ENCODE measurements at regions not wholly inside any gene's neighbourhood (a gene's known extent, or its start where the extent isn't known, plus 50 kb on each side); places are given as distances from the start of the nearest gene placed in this dataset.
"Not testable (repeated sequence)": the region's sequence is repeated elsewhere in the genome, so short reads cannot be mapped to it uniquely, and the experiment has no call there.

DNA sequence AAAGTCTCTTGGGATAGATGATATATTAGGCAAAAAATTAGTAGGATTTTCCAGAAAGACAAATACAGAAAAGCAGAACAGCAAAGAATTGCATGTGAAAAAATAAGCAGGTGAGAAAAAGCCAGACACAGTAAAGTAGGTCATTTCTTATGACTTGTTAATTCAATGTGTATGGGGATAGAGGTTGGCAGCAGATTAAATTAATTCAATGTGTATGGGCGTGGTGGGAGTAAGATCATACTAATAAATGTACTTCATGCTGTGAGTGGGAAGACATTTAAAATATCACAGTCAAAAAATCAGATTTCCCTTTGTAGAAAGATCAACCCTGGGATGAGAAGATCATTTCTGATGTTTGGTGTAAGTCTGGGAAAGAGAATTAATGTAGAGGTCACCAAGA is 1146.4 kb upstream of the INTU start:
- Histone ChIP-seq H3K4me1 (ENCODE audit: insufficient read depth, low read length) (no peaks in the 10 kb centered on the region), H3K9me3 (ENCODE audit: control insufficient read depth, insufficient read depth, low read length) (no peaks in the 10 kb centered on the region), H3K36me3 (ENCODE audit: insufficient read depth, low read length) (no peaks in the 10 kb centered on the region), H3K9ac (ENCODE audit: low read depth, low read length) (no peak overlapping the region)

DNA sequence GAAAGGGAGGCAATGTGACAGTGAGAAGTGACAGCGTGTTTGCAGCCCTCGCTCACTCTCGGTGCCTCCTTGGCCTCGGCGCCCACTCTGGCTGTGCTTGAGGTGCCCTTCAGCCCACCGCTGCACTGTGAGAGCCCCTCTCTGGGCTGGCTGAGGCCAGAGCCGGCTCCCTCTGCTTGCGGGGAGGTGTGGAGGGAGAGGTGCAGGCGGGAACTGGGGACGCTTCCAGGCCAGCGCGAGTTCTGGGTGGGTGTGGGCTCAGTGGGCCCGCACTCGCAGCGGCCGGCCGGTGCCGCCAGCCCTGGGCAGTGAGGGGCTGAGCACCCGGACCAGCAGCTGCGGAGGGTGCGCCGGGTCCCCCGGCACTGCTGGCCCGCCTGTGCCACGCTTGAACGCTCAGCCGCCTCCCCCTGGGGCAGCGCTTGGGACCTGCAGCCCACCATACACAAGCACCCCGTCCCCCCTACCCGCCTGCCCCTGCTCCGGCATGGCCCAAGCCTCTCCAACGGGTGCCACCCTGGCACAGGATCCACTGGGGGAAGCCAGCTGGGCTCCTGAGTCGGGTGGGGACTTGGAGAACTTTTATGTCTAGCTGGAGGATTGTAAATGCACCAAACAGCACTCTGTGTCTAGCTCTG is 1142.8 kb upstream of the INTU start:
- Histone ChIP-seq H3K36me3 (ENCODE audit: insufficient read depth, low read length) (no peaks in the 10 kb centered on the region), H3K9me3 (ENCODE audit: control insufficient read depth, insufficient read depth, low read length) (no peaks in the 10 kb centered on the region), H3K9ac (ENCODE audit: low read depth, low read length) (no peak overlapping the region), H3K4me1 (ENCODE audit: insufficient read depth, low read length) (no peaks in the 10 kb centered on the region)

DNA sequence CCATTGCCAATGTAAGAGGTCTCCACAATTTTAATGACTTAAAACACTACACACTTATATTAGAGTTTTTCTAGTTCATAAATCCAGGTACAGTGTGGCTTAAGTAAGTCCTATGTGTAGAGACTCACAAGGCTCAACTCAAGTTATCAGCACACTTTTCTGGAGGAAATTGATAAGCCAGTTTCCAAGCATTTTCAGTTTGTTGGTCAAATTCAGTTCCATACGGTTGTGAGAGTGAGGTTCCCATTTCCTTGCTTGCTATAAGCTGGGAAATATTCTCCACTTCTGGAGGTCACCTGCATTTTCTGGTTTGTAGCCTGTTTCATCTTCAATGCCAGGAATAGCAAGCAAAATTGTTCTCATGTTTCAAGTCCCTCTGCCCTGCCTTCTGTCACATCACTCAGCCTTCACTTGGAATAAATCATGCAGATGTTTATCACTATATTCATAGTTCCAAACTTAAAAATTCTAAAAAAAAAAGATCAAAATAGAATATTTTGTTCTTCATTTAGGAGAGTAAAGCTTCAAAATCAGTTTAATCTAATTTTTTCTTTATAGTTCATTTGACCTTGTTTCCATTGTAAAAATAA is 1137.5 kb upstream of the INTU start:
- Histone ChIP-seq H3K9ac (ENCODE audit: low read depth, low read length) (no peak overlapping the region), H3K36me3 (ENCODE audit: insufficient read depth, low read length) (no peaks in the 10 kb centered on the region), H3K9me3 (ENCODE audit: control insufficient read depth, insufficient read depth, low read length) (no peaks in the 10 kb centered on the region), H3K4me1 (ENCODE audit: insufficient read depth, low read length) (no peaks in the 10 kb centered on the region)

DNA sequence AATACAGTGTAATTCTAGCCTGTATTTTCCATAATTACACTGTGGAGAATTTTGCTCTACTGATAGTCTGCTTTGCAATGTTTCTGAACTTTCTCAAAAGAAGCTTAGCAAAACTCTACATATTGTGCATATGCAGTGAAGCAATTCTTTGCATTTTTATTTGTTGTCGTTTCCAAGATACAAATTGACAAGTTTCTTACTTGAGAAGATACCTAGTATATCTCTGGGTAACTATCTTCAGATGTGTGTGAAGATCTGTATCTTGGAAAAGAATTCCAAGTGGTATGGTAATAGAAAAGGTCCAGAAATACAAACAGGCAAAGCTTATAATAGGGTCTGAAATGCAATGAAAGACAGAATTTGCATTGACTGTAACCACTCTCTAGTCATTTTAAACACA is 1119.8 kb upstream of the INTU start:
- Histone ChIP-seq H3K9ac (ENCODE audit: low read depth, low read length) (no peak overlapping the region), H3K9me3 (ENCODE audit: control insufficient read depth, insufficient read depth, low read length) (no peaks in the 10 kb centered on the region), H3K36me3 (ENCODE audit: insufficient read depth, low read length) (no peaks in the 10 kb centered on the region), H3K4me1 (ENCODE audit: insufficient read depth, low read length) (no peaks in the 10 kb centered on the region; the same call in 1 of the 2 replicates)

DNA sequence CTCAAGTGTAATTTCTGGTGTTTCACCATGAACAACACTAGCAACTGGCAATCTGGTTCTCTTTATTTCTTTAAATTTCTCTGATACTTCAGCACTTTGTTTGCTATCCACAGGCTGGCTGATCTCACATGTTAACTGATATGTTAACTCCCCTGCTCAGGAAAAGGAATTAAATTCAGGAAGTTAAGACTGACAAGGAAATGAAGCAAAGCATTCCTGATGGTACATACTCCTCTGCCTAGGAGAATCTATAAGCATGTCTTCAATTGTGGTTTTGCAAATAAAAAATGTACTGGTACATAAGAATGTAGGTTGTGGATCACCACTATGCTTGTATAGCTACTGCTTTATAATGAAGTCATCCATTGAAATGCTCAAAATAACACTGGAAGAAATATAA is 1119.2 kb upstream of the INTU start:
- Histone ChIP-seq H3K4me1 (ENCODE audit: insufficient read depth, low read length) (no peaks in the 10 kb centered on the region; the same call in 1 of the 2 replicates), H3K9ac (ENCODE audit: low read depth, low read length) (no peak overlapping the region), H3K9me3 (ENCODE audit: control insufficient read depth, insufficient read depth, low read length) (no peaks in the 10 kb centered on the region), H3K36me3 (ENCODE audit: insufficient read depth, low read length) (no peaks in the 10 kb centered on the region)

DNA sequence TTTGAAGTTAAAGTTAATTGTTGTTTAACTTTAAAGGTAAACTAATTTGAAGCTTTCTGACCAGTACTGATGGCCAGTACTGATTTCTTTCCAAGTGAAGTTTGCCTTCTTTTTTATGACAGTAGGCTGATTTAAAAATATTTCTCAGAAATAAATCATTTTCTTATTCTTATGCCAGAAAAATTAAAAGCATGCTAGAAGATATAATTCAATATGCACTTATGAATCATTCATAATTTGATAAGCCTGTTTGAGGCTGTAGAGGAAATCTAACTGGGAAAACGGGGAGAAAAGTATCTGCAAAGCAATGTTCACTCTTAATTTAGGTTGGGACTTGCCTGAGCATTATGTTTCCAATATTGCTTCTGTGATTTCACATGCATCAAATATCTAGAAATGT is 1112.0 kb upstream of the INTU start:
- Histone ChIP-seq H3K9me3 (ENCODE audit: control insufficient read depth, insufficient read depth, low read length) (no peaks in the 10 kb centered on the region), H3K36me3 (ENCODE audit: insufficient read depth, low read length) (no peaks in the 10 kb centered on the region), H3K4me1 (ENCODE audit: insufficient read depth, low read length) (no peaks in the 10 kb centered on the region), H3K9ac (ENCODE audit: low read depth, low read length) (no peak overlapping the region)

DNA sequence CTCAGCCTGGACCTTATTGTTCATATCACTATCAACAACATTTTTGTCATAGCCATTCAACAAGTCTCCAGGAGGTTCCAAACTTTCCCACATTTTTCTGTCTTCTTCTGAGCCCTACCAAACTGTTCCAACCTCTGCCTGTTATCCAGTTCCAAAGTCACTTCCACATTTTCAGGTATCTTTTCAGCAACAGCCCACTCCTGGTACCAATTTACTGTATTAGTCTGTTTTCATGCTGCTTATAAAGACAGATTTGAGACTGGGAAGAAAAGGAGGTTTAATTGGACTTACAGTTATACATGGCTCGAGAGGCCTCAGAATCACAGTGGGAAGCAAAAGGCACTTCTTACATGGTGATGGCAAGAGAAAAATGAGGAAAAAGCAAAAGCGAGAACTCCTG is 1107.4 kb upstream of the INTU start:
- H3K9me3 ChIP-seq (ENCODE audit: control insufficient read depth, insufficient read depth, low read length); H3K4me1 ChIP-seq (ENCODE audit: insufficient read depth, low read length); H3K36me3 ChIP-seq (ENCODE audit: insufficient read depth, low read length); H3K9ac ChIP-seq (ENCODE audit: low read depth, low read length): not testable (repeated sequence)

DNA sequence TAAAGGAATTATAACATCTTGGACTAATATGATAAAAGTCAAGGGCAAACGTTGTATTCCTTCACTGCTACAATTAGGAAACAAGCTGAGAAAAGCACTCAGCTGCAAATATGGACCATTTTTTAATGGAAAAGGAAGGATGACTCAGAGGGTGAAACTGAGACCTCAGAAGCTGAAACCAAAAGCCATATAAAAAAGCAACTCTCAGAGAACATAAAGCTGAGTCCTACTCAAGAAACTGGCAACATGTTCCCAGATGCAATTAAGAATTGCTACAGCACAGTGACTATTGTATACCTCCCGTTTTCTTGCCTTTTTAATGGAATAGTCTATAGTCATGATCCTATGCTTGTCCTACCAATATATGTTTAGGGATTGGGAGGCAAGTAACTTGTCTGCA is 1106.4 kb upstream of the INTU start:
- H3K9ac ChIP-seq (ENCODE audit: low read depth, low read length): no peak overlapping the region
- no peaks in the 10 kb centered on the region; the same call in 1 of the 2 replicates for H3K9me3 ChIP-seq (ENCODE audit: control insufficient read depth, insufficient read depth, low read length)
- no peaks in the 10 kb centered on the region for H3K36me3 ChIP-seq (ENCODE audit: insufficient read depth, low read length)
- no peaks in the 10 kb centered on the region for H3K4me1 ChIP-seq (ENCODE audit: insufficient read depth, low read length)

DNA sequence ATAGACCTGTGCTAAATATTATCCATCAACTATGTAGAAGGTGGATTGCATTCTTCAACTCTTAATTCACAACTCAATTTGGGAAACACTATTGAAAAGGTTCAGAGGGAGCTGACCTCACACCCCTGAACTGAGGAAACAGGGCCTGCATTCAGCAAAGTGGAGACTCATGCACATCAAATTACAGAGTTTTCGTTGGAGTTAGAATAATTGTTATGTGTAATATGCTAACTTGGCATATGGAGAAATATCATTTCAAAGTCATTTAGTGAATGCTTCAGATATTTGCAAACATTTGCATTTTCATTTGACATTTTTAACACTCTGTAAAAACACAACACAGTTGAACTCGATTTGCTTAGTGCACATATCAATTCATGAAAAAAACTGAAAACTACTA is 1102.8 kb upstream of the INTU start:
- no peaks in the 10 kb centered on the region; the same call in 1 of the 2 replicates for H3K9me3 ChIP-seq (ENCODE audit: control insufficient read depth, insufficient read depth, low read length)
- H3K4me1 ChIP-seq (ENCODE audit: insufficient read depth, low read length): no peaks in the 10 kb centered on the region; the same call in 1 of the 2 replicates
- H3K36me3 ChIP-seq (ENCODE audit: insufficient read depth, low read length): no peaks in the 10 kb centered on the region
- H3K9ac ChIP-seq (ENCODE audit: low read depth, low read length): no peak overlapping the region

DNA sequence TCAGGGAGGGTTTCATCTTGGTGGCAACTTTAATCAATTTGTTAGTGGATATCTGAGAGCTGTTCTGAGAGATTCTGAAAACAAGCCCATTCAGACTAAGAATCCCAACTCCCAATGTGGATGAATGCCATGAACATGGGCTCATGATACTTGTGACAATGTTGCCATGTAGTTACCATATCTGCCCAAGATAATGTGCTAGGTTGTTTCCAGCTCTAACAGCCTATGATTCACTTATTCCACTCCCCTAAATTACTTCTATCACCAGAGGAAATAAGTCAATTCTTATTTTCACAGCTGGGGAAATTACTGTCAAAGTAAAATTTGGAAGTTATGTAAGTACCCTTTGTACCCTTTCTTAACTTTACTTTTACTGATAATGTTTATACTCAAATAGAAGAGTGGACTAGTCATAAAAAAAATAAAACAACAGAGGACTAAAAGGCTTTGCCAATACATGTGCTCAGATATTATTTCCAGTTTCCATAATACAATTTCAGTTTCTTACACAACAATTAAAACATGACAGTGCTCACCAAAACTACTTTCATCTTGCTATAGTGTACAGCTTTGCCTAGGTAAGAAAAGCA is 1101.7 kb upstream of the INTU start:
- Histone ChIP-seq H3K4me1 (ENCODE audit: insufficient read depth, low read length) (no peaks in the 10 kb centered on the region; the same call in 1 of the 2 replicates), H3K36me3 (ENCODE audit: insufficient read depth, low read length) (no peaks in the 10 kb centered on the region), H3K9ac (ENCODE audit: low read depth, low read length) (no peak overlapping the region), H3K9me3 (ENCODE audit: control insufficient read depth, insufficient read depth, low read length) (no peaks in the 10 kb centered on the region; the same call in 1 of the 2 replicates)

DNA sequence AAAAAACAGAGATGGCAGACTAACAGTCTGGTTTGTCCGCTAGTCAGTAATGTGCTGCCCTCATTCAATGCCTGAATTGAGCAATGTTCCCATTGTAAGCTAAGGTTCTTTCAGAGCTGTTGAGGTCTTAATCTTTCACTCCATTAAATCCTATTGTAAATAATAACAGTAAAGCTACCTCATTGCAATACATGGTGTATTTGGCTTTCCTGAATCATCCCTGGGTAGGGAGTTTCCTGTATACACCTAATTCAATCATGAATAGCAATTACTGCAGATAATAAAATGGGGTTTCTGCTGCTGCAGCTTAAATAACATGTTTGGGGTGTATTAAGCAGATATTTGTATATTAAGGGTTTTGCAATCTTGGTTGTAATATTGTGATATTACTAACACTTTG is 1100.2 kb upstream of the INTU start:
- no peaks in the 10 kb centered on the region for H3K36me3 ChIP-seq (ENCODE audit: insufficient read depth, low read length)
- H3K4me1 ChIP-seq (ENCODE audit: insufficient read depth, low read length): no peaks in the 10 kb centered on the region; the same call in 1 of the 2 replicates
- H3K9ac ChIP-seq (ENCODE audit: low read depth, low read length): no peak overlapping the region
- H3K9me3 ChIP-seq (ENCODE audit: control insufficient read depth, insufficient read depth, low read length): no peaks in the 10 kb centered on the region

DNA sequence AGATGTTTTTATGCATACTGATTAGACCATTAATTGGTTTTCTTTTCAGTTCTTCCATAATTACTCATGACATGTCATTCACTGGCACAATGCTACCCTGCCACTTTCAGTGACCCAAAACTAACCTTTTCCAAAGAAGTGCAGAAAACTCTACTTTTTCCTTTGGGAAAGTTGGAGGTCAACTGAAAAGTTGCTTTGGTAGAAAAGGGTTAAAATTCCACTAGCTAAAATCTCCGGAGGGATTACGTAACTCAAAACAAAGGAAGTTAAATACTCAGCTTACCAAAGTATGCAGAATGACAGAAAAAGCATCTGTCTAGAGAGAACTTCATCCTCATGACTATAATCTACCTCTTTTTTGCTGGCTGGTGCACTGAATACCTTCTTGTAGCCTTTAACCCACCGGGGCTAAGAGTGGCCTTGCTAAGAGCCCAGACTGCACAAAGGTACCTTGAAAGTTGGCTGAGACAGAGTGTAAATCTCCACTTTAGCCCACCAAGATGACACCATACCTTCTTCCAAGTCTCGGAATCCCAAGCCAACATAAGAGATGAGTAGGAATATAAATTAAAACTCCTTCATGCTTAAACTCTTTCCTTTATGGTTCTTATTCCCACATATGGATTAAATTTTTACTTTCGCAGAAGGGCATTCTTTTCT is 1099.5 kb upstream of the INTU start:
- Histone ChIP-seq H3K4me1 (ENCODE audit: insufficient read depth, low read length) (no peaks in the 10 kb centered on the region; the same call in 1 of the 2 replicates), H3K9me3 (ENCODE audit: control insufficient read depth, insufficient read depth, low read length) (no peaks in the 10 kb centered on the region), H3K9ac (ENCODE audit: low read depth, low read length) (no peak overlapping the region), H3K36me3 (ENCODE audit: insufficient read depth, low read length) (no peaks in the 10 kb centered on the region)

DNA sequence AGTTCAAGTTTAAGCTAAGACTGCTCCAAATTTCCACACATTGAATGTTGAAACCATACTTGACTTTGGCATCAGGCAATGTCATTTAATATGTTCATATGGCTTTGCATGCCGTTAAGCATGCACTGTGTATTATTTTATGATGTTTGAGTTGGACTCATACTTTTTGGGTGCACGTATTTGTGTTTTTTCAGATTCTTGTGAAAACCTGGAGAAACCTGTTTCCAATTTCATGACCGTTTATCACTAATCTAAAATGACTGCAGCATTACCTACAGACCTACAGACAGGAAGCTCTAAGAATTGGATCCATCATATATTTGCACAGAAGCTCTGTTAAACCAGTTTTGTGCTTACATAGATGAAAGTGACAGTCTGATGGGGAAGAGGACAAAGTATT is 1093.0 kb upstream of the INTU start:
- Histone ChIP-seq H3K9me3 (ENCODE audit: control insufficient read depth, insufficient read depth, low read length) (no peaks in the 10 kb centered on the region), H3K36me3 (ENCODE audit: insufficient read depth, low read length) (no peaks in the 10 kb centered on the region), H3K4me1 (ENCODE audit: insufficient read depth, low read length) (no peaks in the 10 kb centered on the region), H3K9ac (ENCODE audit: low read depth, low read length) (no peak overlapping the region)

DNA sequence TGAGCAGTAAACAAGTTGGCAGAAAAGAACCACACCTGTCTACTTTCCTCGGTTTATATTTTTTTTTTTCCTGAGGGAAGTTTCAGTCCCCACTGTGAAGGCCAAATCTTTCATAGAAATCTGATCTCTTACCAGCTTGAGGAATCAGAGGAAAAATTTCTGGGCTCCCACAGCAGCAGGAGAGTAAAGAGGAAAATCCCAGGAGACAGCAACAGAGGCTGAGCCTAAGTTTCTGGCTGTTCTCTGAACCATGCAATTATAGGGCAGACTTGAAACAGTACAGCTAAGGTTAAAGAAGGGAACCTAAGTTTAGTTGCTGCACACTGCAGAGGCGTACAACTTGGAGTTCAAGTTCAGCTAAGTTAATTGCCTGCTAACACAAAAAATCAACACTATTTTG is 1090.9 kb upstream of the INTU start:
- H3K9me3 ChIP-seq (ENCODE audit: control insufficient read depth, insufficient read depth, low read length): no peaks in the 10 kb centered on the region
- no peaks in the 10 kb centered on the region for H3K4me1 ChIP-seq (ENCODE audit: insufficient read depth, low read length)
- H3K36me3 ChIP-seq (ENCODE audit: insufficient read depth, low read length): no peaks in the 10 kb centered on the region
- no peak overlapping the region for H3K9ac ChIP-seq (ENCODE audit: low read depth, low read length)

DNA sequence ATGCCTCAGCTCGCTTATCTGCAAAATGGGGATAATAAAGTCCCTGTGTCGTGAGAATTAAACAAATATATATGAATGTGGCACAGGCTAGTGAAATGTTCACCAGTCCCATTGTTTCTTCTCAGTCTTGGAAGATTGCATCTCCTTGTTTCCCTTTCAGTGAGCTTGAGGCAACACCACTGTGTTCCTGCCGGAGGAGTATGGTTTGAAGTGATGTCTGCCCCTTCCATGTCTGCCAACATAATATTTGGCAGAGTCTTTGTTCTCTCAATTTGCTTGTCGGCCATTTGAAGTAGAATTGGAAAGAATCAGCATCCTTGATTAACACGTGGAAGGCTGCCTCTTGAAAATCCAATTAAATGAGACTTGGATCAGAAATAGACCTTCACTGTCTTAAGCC is 1088.5 kb upstream of the INTU start:
- no peaks in the 10 kb centered on the region for H3K9me3 ChIP-seq (ENCODE audit: control insufficient read depth, insufficient read depth, low read length)
- H3K36me3 ChIP-seq (ENCODE audit: insufficient read depth, low read length): no peaks in the 10 kb centered on the region
- H3K4me1 ChIP-seq (ENCODE audit: insufficient read depth, low read length): no peaks in the 10 kb centered on the region
- no peak overlapping the region for H3K9ac ChIP-seq (ENCODE audit: low read depth, low read length)

Data from ES-I3 (cell line).